Mesendoderm (in vitro differentiated cells): ENCODE measurements at regions not wholly inside any gene's neighbourhood (a gene's known extent, or its start where the extent isn't known, plus 50 kb on each side); places are given as distances from the start of the nearest gene placed in this dataset.

ENCODE experiments used
- DNase-seq: peaks from one replicate; pipeline ENCODE4 v3.0.0; 2013
- H2AK5ac ChIP-seq: 2 replicates; pipeline ENCODE4 v1.6.1; 2013; ENCODE audit warnings: low read length, inconsistent platforms
- H2BK120ac ChIP-seq: 2 replicates; pipeline ENCODE4 v1.6.1; 2013; ENCODE audit warnings: low read depth, mild to moderate bottlenecking, low read length, moderate library complexity, mixed read lengths
- H2BK15ac ChIP-seq: replicated peaks from 2 replicates; pipeline ENCODE4 v1.6.1; 2013; ENCODE audit warnings: low read depth, mild to moderate bottlenecking, moderate library complexity
- H2BK5ac ChIP-seq: 2 replicates; pipeline ENCODE4 v1.6.1; 2013; ENCODE audit warnings: low read length, inconsistent platforms
- H3K18ac ChIP-seq: 2 replicates; pipeline ENCODE4 v1.6.1; 2013; ENCODE audit warnings: mild to moderate bottlenecking, low read length, mixed read lengths
- H3K23ac ChIP-seq: one replicate; pipeline ENCODE4 v1.6.1; 2013; ENCODE audit warnings: low read length
- H3K27ac ChIP-seq: 2 replicates; pipeline ENCODE4 v1.5.1; 2013; ENCODE audit warnings: low read depth, mild to moderate bottlenecking, inconsistent platforms, low read length, moderate library complexity
- H3K27me3 ChIP-seq: 2 replicates; pipeline ENCODE4 v1.6.1; 2013; ENCODE audit warnings: low read length, control low read depth, mild to moderate bottlenecking, inconsistent platforms; ENCODE audit not compliant: insufficient read depth, poor library complexity
- H3K36me3 ChIP-seq: 2 replicates; pipeline ENCODE4 v1.6.1; 2013; ENCODE audit warnings: low read length, inconsistent platforms; ENCODE audit not compliant: control insufficient read depth, insufficient read depth
- H3K4ac ChIP-seq: one replicate; pipeline ENCODE4 v1.6.1; 2013; ENCODE audit warnings: low read depth, mild to moderate bottlenecking, low read length, moderate library complexity
- H3K4me1 ChIP-seq: 2 replicates; pipeline ENCODE4 v1.6.1; 2013; ENCODE audit warnings: low read depth, low read length, inconsistent platforms; ENCODE audit not compliant: control insufficient read depth
- H3K4me2 ChIP-seq: 2 replicates; pipeline ENCODE4 v1.6.1; 2013; ENCODE audit warnings: low read length
- H3K4me3 ChIP-seq: 2 replicates; pipeline ENCODE4 v1.5.1; 2013; ENCODE audit warnings: mild to moderate bottlenecking, low read length
- H3K56ac ChIP-seq: one replicate; pipeline ENCODE4 v1.6.1; 2013; ENCODE audit warnings: low read length
- H3K79me1 ChIP-seq: 2 replicates; pipeline ENCODE4 v1.6.1; 2013; ENCODE audit warnings: low read length, inconsistent platforms
- H3K79me2 ChIP-seq: 2 replicates; pipeline ENCODE4 v1.6.1; 2013; ENCODE audit warnings: mild to moderate bottlenecking, low read length; ENCODE audit not compliant: control insufficient read depth, insufficient read depth
- H3K9ac ChIP-seq: 2 replicates; pipeline ENCODE4 v1.6.1; 2013; ENCODE audit warnings: low read length, inconsistent platforms
- H4K5ac ChIP-seq: one replicate; pipeline ENCODE4 v1.6.1; 2013; ENCODE audit warnings: low read length
- H4K8ac ChIP-seq: one replicate; pipeline ENCODE4 v1.6.1; 2013; ENCODE audit warnings: low read depth, mild to moderate bottlenecking, control low read depth, low read length, moderate library complexity
- WGBS: extraction: QIAGEN DNeasy Blood & Tissue Kit; methylation state at CpG from one replicate; pipeline ENCODE4 v1.1.7; 2013; ENCODE audit warnings: low lambda C conversion rate, missing lambda C conversion rate; ENCODE audit not compliant: insufficient coverage; ENCODE audit errors: extremely low coverage; 5-methylcytosine and 5-hydroxymethylcytosine counted together

DNA sequence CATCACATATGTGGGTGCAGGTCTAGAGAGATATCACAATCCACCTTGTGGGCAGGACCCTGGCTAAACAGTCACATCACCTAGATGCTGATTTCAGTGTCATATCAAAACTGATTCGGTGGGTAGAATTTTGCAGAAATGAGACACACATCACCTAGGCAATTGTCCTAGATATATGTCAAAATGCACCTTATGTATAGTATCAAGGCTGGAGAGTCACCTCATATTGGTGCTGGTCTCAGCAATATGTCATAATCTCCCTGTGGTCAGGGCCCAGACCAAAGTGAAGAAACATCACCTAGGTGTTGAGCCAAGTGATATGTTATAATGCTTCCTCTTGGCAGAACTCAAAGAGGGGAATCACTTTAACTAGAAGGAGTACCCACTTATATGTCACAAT is 905.0 kb upstream of the AMELY start:
- no peak overlapping the region for H2BK5ac ChIP-seq
- WGBS, result no CpG with 5 or more reads among the region's 1 CpG
- H2AK5ac ChIP-seq, result no peak overlapping the region
- no peak overlapping the region for H3K27ac ChIP-seq
- H3K9ac ChIP-seq, result no peak overlapping the region
- H4K5ac ChIP-seq, result no peak overlapping the region
- H2BK15ac ChIP-seq, result no peak overlapping the region
- no peak overlapping the region for H3K4ac ChIP-seq
- H3K18ac ChIP-seq, result no peak overlapping the region
- H3K79me1 ChIP-seq, result no peaks in the 10 kb centered on the region
- no peaks in the 10 kb centered on the region for H3K36me3 ChIP-seq
- no peak overlapping the region for H3K23ac ChIP-seq
- H3K4me2 ChIP-seq, result no peak overlapping the region
- no peak overlapping the region for H3K56ac ChIP-seq
- H4K8ac ChIP-seq, result no peak overlapping the region
- H3K27me3 ChIP-seq, result no peaks in the 10 kb centered on the region
- no peak overlapping the region for H2BK120ac ChIP-seq
- DNase-seq, result no peak
- H3K4me1 ChIP-seq, result no peaks in the 10 kb centered on the region
- no peak overlapping the region for H3K4me3 ChIP-seq
- H3K79me2 ChIP-seq, result no peaks in the 10 kb centered on the region

DNA sequence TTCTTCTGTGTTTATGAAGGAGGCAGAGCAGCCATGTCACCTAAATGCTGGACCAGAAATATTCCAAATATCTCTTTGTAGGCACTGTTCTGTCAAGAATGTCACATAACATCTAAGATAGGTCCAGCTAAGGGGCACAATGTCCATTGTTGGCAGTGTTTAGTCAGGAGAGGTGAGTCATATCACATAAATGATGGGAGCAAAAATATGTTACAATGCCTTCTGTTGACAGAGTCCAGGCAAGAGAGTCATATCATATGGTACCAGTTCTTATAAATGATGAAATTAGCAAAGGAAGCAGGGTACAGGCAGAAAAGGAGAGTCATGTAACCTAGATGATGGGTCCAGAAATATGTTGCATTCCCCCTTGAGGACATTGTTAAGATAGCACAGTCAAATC is 904.4 kb upstream of the AMELY start:
- Histone ChIP-seq H3K27ac (no peak overlapping the region), H2BK15ac (no peak overlapping the region)
- DNase-seq, result no peak

DNA sequence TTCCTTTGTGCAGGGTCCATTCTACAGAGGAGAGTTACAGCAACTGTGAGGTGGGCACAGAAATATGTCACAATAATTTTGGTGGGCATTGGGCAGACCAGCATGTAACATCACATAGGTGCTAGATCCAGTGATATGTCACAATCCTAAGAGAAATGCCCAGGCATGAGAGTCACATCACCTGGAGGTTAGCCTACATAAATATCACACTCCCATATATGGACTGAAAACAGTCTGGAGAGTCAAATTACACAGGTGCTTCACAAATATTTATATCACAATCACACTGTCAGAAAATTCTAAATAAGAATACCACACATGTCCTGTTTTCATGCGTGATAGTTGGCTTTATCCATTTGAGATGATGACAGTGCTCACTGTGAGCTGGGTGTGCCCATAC is 903.7 kb upstream of the AMELY start:
- Histone ChIP-seq H3K36me3 (no peaks in the 10 kb centered on the region), H3K27me3 (no peaks in the 10 kb centered on the region), H2BK120ac (no peak overlapping the region), H3K79me2 (no peaks in the 10 kb centered on the region), H3K4me3 (no peak overlapping the region), H3K79me1 (no peaks in the 10 kb centered on the region), H3K56ac (no peak overlapping the region), H3K27ac (no peak overlapping the region), H4K5ac (no peak overlapping the region), H4K8ac (no peak overlapping the region), H2BK5ac (no peak overlapping the region), H3K18ac (no peak overlapping the region), H3K4me1 (no peaks in the 10 kb centered on the region), H3K9ac (no peak overlapping the region), H3K23ac (no peak overlapping the region), H3K4me2 (no peak overlapping the region), H2BK15ac (no peak overlapping the region), H2AK5ac (no peak overlapping the region), H3K4ac (no peak overlapping the region)
- no peak for DNase-seq
- WGBS, result no CpG with 5 or more reads among the region's 1 CpG

More for the DNA sequence above, 904.4 kb upstream of the AMELY start:
- Histone ChIP-seq H3K27me3 (no peaks in the 10 kb centered on the region), H3K23ac (no peak overlapping the region), H3K4me3 (no peak overlapping the region), H4K8ac (no peak overlapping the region), H3K79me2 (no peaks in the 10 kb centered on the region), H3K36me3 (no peaks in the 10 kb centered on the region), H3K18ac (no peak overlapping the region), H3K4ac (no peak overlapping the region), H3K4me1 (no peaks in the 10 kb centered on the region), H2AK5ac (no peak overlapping the region), H2BK120ac (no peak overlapping the region), H3K4me2 (no peak overlapping the region), H3K56ac (no peak overlapping the region), H3K79me1 (no peaks in the 10 kb centered on the region), H4K5ac (no peak overlapping the region), H3K9ac (no peak overlapping the region), H2BK5ac (no peak overlapping the region)

DNA sequence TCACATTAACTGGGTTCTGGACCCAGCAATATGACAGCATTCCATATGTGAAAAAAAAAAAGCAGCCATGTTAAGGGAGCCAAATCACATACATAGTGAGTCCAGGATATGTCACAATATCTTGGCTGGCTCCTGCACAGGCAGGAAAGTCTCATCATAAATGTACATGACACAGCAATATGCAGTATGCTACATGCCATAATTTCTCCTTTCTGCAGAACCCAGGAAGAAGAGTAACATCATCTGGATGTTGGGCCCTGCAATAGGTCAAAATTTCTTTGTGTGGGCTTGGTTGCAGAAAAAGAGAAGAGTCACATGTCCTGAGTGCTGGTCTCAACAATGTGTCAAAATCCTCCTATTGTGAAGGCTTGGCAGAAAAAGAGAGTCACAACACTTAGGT is 902.8 kb upstream of the AMELY start:
- no peak overlapping the region for H4K8ac ChIP-seq
- no peak overlapping the region for H3K4me3 ChIP-seq
- no peak overlapping the region for H2AK5ac ChIP-seq
- DNase-seq, result no peak
- no peaks in the 10 kb centered on the region for H3K27me3 ChIP-seq
- H3K9ac ChIP-seq, result no peak overlapping the region
- H2BK15ac ChIP-seq, result no peak overlapping the region
- H3K36me3 ChIP-seq, result no peaks in the 10 kb centered on the region
- H4K5ac ChIP-seq, result no peak overlapping the region
- H3K79me1 ChIP-seq, result no peaks in the 10 kb centered on the region
- H3K27ac ChIP-seq, result no peak overlapping the region
- no peaks in the 10 kb centered on the region for H3K79me2 ChIP-seq
- no peaks in the 10 kb centered on the region for H3K4me1 ChIP-seq
- peak overlapping the region; percentile 36 for H3K4ac ChIP-seq
- no peak overlapping the region for H3K18ac ChIP-seq
- no peak overlapping the region for H2BK5ac ChIP-seq
- no peak overlapping the region for H2BK120ac ChIP-seq
- no peak overlapping the region for H3K56ac ChIP-seq
- H3K23ac ChIP-seq, result no peak overlapping the region
- no peak overlapping the region for H3K4me2 ChIP-seq

DNA sequence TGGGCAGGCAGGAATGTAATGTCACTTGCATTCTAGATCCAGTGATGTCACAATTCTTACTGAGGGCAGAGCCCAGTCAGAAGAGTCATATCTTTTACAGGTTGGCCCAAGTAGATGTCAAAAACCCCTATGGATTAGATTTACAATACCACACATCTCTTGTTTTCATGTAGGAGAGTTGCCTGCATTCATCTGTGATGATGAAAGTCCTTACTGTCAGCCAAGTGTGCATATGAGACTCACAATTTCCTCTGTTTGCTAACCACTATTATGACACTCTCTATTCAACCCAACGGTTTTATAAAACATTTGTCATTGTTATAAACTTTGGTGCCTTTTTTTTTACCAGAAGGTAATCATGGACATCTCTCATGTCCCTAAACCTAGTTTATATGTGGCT is 898.8 kb upstream of the AMELY start:
- no peak overlapping the region for H3K56ac ChIP-seq
- H3K18ac ChIP-seq, result no peak overlapping the region
- no CpG with 5 or more reads among the region's 1 CpG for whole genome bisulfite sequencing
- DNase-seq, result no peak
- H3K4me3 ChIP-seq, result no peak overlapping the region
- no peak overlapping the region for H2AK5ac ChIP-seq
- H3K23ac ChIP-seq, result no peak overlapping the region
- no peaks in the 10 kb centered on the region for H3K4me1 ChIP-seq
- H3K79me2 ChIP-seq, result no peaks in the 10 kb centered on the region
- H4K8ac ChIP-seq, result no peak overlapping the region
- H3K27me3 ChIP-seq, result no peaks in the 10 kb centered on the region
- no peak overlapping the region for H2BK15ac ChIP-seq
- H3K4ac ChIP-seq, result no peak overlapping the region
- no peak overlapping the region for H3K9ac ChIP-seq
- H3K4me2 ChIP-seq, result no peak overlapping the region
- H2BK5ac ChIP-seq, result no peak overlapping the region
- H2BK120ac ChIP-seq, result no peak overlapping the region
- H4K5ac ChIP-seq, result no peak overlapping the region
- H3K27ac ChIP-seq, result no peak overlapping the region
- H3K36me3 ChIP-seq, result no peaks in the 10 kb centered on the region
- H3K79me1 ChIP-seq, result no peaks in the 10 kb centered on the region

DNA sequence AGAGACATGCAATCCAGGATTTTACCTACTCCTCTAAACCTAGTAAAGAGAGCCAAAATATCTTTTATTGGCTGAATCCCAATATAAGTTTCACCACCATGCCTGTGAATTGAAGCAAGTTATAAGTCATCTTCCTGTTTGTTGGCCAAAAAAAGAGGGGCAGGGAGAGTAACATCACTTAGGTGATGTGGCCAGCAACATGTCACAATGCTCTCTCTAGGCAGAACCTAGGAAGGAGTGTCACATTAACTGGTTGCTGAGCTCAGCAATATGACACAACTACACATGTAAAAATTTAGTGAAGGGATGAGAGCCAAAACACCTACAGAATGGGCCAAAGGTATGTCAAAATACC is 895.9 kb upstream of the AMELY start:
- Histone ChIP-seq H3K18ac (no peak overlapping the region), H2AK5ac (no peak overlapping the region), H2BK5ac (no peak overlapping the region), H3K79me2 (no peaks in the 10 kb centered on the region), H3K23ac (no peak overlapping the region), H4K8ac (no peak overlapping the region), H3K9ac (no peak overlapping the region), H3K27me3 (no peaks in the 10 kb centered on the region), H2BK120ac (no peak overlapping the region), H3K36me3 (no peaks in the 10 kb centered on the region), H3K27ac (no peak overlapping the region), H3K79me1 (no peaks in the 10 kb centered on the region), H4K5ac (no peak overlapping the region), H3K4ac (no peak overlapping the region), H2BK15ac (no peak overlapping the region), H3K4me3 (no peak overlapping the region), H3K4me1 (no peaks in the 10 kb centered on the region), H3K4me2 (no peak overlapping the region), H3K56ac (no peak overlapping the region)
- DNase-seq, result no peak
